ENCODE measurements at regions not wholly inside any gene's neighbourhood (a gene's known extent, or its start where the extent isn't known, plus 50 kb on each side); places are given as distances from the start of the nearest gene placed in this dataset.
A peak's percentile ranks its signal among the peaks of the same experiment; 100 is the strongest.

- no peak for DNase-seq
Observed at GRCh38 chr2:7226501-7226900, 309.3 kb downstream of the RNF144A start.

- no peak for DNase-seq
Observed at GRCh38 chr2:7233126-7233525, 315.9 kb downstream of the RNF144A start.

GRCh38 chr2:7237466-7237865 is 320.3 kb downstream of the RNF144A start:
- no peak for DNase-seq

- DNase-seq, result no peak
Observed at GRCh38 chr2:7239078-7239477, 321.9 kb downstream of the RNF144A start.

- no peak for DNase-seq
Observed at GRCh38 chr2:7241041-7241745, 324.0 kb downstream of the RNF144A start.

- no peak for DNase-seq
Observed at GRCh38 chr2:7242189-7242867, 325.1 kb downstream of the RNF144A start.

- no peak for DNase-seq
Observed at GRCh38 chr2:7243276-7243675, 326.1 kb downstream of the RNF144A start.

GRCh38 chr2:7256377-7256776 is 339.2 kb downstream of the RNF144A start:
- DNase-seq, result no peak

GRCh38 chr2:7262727-7263126 is 345.5 kb downstream of the RNF144A start:
- DNase-seq, result no peak

GRCh38 chr2:7264791-7265190 is 347.6 kb downstream of the RNF144A start:
- DNase-seq, result peak; percentile 30

GRCh38 chr2:7265286-7265685 is 348.1 kb downstream of the RNF144A start:
- no peak for DNase-seq

GRCh38 chr2:7269106-7269643 is 352.0 kb downstream of the RNF144A start:
- no peak for DNase-seq

GRCh38 chr2:7270011-7270431 is 352.8 kb downstream of the RNF144A start:
- DNase-seq, result no peak

- no peak for DNase-seq
Observed at GRCh38 chr2:7272210-7272609, 355.0 kb downstream of the RNF144A start.

GRCh38 chr2:7278984-7279383 is 361.8 kb downstream of the RNF144A start:
- DNase-seq, result no peak

- DNase-seq, result no peak
Observed at GRCh38 chr2:7279421-7279949, 362.3 kb downstream of the RNF144A start.

GRCh38 chr2:7280790-7281189 is 363.6 kb downstream of the RNF144A start:
- DNase-seq, result no peak

- peak; percentile 28 for DNase-seq
Observed at GRCh38 chr2:7281231-7282201, 364.3 kb downstream of the RNF144A start.

GRCh38 chr2:7286120-7286519 is 368.9 kb downstream of the RNF144A start:
- DNase-seq, result no peak

- DNase-seq, result no peak
Observed at GRCh38 chr2:7288484-7288883, 371.3 kb downstream of the RNF144A start.

GRCh38 chr2:7289697-7290096 is 372.5 kb downstream of the RNF144A start:
- DNase-seq, result no peak

- no peak for DNase-seq
Observed at GRCh38 chr2:7292154-7292691, 375.0 kb downstream of the RNF144A start.

GRCh38 chr2:7309582-7309981 is 392.4 kb downstream of the RNF144A start:
- DNase-seq, result no peak
